B cell (primary cell): ENCODE measurements at regions not wholly inside any gene's neighbourhood (a gene's known extent, or its start where the extent isn't known, plus 50 kb on each side); places are given as distances from the start of the nearest gene placed in this dataset.

ENCODE experiments used
- ATAC-seq: fragments of 200-7000 bp; cut with Tn5 transposase; one replicate; pipeline ENCODE4 v1.10.0; 2021; ENCODE audit warnings: low read depth, mild to moderate bottlenecking, moderate number of reproducible peaks, moderate library complexity
- CTCF ChIA-PET: fragments of 350-600 bp; sonication (Branson Sonifier 250); formaldehyde crosslinking; loops from one replicate; lab custom pipeline; 2021; ENCODE audit warnings: antibody characterized with exemption, inconsistent platforms; lab: Charles Lee
- POLR2A ChIA-PET: fragments of 350-600 bp; sonication (Branson Sonifier 250); formaldehyde crosslinking; loops from one replicate; lab custom pipeline; 2021; ENCODE audit warnings: antibody characterized with exemption; lab: Charles Lee
- DNase-seq: peaks from one replicate; pipeline ENCODE4 v3.0.0; 2013
- H2AFZ ChIP-seq: 2 replicates; pipeline ENCODE4 v1.6.1; 2012; ENCODE audit warnings: mild to moderate bottlenecking, low read depth, low read length; ENCODE audit not compliant: insufficient read depth, poor library complexity, severe bottlenecking
- H3K27ac ChIP-seq, 2 donors: 1 replicate in 1 of 2; 2 replicates in 1 of 2; pipeline ENCODE4 v1.5.1; 2012 to 2013; ENCODE audit warnings: low read length in 2 of 2, mild to moderate bottlenecking in 2 of 2, moderate library complexity in 1 of 2
- H3K27me3 ChIP-seq, 4 experiments: fragments of 200-600 bp in 1 of 4; sonication (generic) in 1 of 4; replicated peaks in 1 of 4; 1 replicate in 2 of 4; 2 replicates in 2 of 4; pipeline versions ENCODE4 v1.6.1 to v1.7.0; 2013 to 2016; ENCODE audit warnings: low read length in 3 of 4, mild to moderate bottlenecking in 2 of 4, mixed read lengths in 1 of 4, moderate library complexity in 1 of 4; ENCODE audit not compliant: insufficient read depth in 4 of 4, control insufficient read depth in 3 of 4; ENCODE audit errors: control extremely low read depth in 1 of 4
- H3K36me3 ChIP-seq, 2 experiments: replicated peaks in 1 of 2; 1 replicate in 1 of 2; 2 replicates in 1 of 2; pipeline versions ENCODE4 v1.6.1 to v1.7.1; 2013; ENCODE audit warnings: low read length in 1 of 2; ENCODE audit not compliant: insufficient read depth in 2 of 2, control insufficient read depth in 1 of 2; ENCODE audit errors: control extremely low read depth in 1 of 2, extremely low read depth in 1 of 2
- H3K4me1 ChIP-seq, 2 donors: fragments of 200-600 bp in 1 of 2; sonication (generic) in 1 of 2; 1 replicate in 1 of 2; 2 replicates in 1 of 2; pipeline versions ENCODE4 v1.5.1 to v1.6.1; 2013 to 2017; ENCODE audit warnings: low read length in 2 of 2; ENCODE audit not compliant: control insufficient read depth in 2 of 2, insufficient read depth in 2 of 2
- H3K4me2 ChIP-seq: replicated peaks from 2 replicates; pipeline ENCODE3; 2012; ENCODE audit warnings: mild to moderate bottlenecking, low read depth, low read length; ENCODE audit not compliant: poor library complexity, severe bottlenecking
- H3K4me3 ChIP-seq, 5 experiments: fragments of 200-600 bp in 1 of 5; sonication (generic) in 1 of 5; 1 replicate in 3 of 5; 2 replicates in 2 of 5; pipeline versions ENCODE4 v1.5.1 to v1.7.0; 2011 to 2016; ENCODE audit warnings: low read length in 4 of 5, mild to moderate bottlenecking in 4 of 5, low read depth in 2 of 5, control low read depth in 1 of 5, moderate library complexity in 1 of 5; ENCODE audit not compliant: insufficient read depth in 1 of 5; ENCODE audit errors: control extremely low read depth in 1 of 5, extremely low read depth in 1 of 5
- H3K79me2 ChIP-seq: fragments of 200-600 bp; sonication (generic); one replicate; pipeline ENCODE4 v1.6.0; 2016; ENCODE audit warnings: low read length; ENCODE audit not compliant: control insufficient read depth, insufficient read depth
- H3K9ac ChIP-seq: fragments of 200-600 bp; sonication (generic); 2 replicates; pipeline ENCODE4 v1.6.1; 2017; ENCODE audit warnings: mild to moderate bottlenecking, low read length, moderate library complexity
- H3K9me3 ChIP-seq, 3 donors: one replicate each; pipeline versions ENCODE4 v1.6.1 to v1.7.1; 2013; ENCODE audit warnings: low read length in 2 of 3; ENCODE audit not compliant: control insufficient read depth in 2 of 3, insufficient read depth in 1 of 3; ENCODE audit errors: control extremely low read depth in 1 of 3
- H4K20me1 ChIP-seq: 2 replicates; pipeline ENCODE4 v1.6.0; 2012; ENCODE audit warnings: mild to moderate bottlenecking, low read length; ENCODE audit not compliant: insufficient read depth, control insufficient read depth, poor library complexity, severe bottlenecking
- H3K27ac Mint-ChIP-seq: one replicate; pipeline ENCODE4 v1.8.0; 2021; ENCODE audit warnings: mixed read lengths
- H3K27me3 Mint-ChIP-seq: one replicate; pipeline ENCODE4 v1.8.0; 2021; ENCODE audit warnings: mixed read lengths
- H3K4me1 Mint-ChIP-seq: one replicate; pipeline ENCODE4 v1.8.0; 2021; ENCODE audit warnings: mixed read lengths
- H3K4me3 Mint-ChIP-seq: one replicate; pipeline ENCODE4 v1.8.0; 2021; ENCODE audit warnings: mixed read lengths
- H3K9me3 Mint-ChIP-seq: one replicate; pipeline ENCODE4 v1.8.0; 2022; ENCODE audit warnings: mixed read lengths; ENCODE audit not compliant: insufficient read depth
- CTCF ChIP-seq: fragments of 200-600 bp; IDR thresholded peaks from one replicate; pipeline ENCODE4 v1.8.0; 2022; ENCODE audit warnings: antibody characterized with exemption, mild to moderate bottlenecking
- EZH2 ChIP-seq: IDR thresholded peaks from 2 replicates; pipeline ENCODE4 v1.6.1; 2012; ENCODE audit warnings: borderline replicate concordance, low read depth, mild to moderate bottlenecking, moderate library complexity, low read length; ENCODE audit not compliant: insufficient read depth, poor library complexity, severe bottlenecking
- WGBS: methylation state at CpG from one replicate; pipeline ENCODE4 v1.1.5; 2013; ENCODE audit warnings: missing lambda C conversion rate; ENCODE audit not compliant: insufficient coverage; 5-methylcytosine and 5-hydroxymethylcytosine counted together
- intact Hi-C: fragments of 100-400 bp; cut with micrococcal nuclease; formaldehyde crosslinking; loops from one replicate; pipeline ENCODE4 v1.10.0; 2022

- Histone ChIP-seq H3K9me3 (no peaks in the 10 kb centered on the region), H4K20me1 (no peaks in the 10 kb centered on the region), H3K4me1 (no peaks in the 10 kb centered on the region), H2AFZ (no peak overlapping the region), H3K36me3 (no peaks in the 10 kb centered on the region), H3K9ac (no peak overlapping the region), H3K27ac (no peak overlapping the region), H3K4me2 (no peak overlapping the region), H3K79me2 (no peaks in the 10 kb centered on the region), H3K27me3 (peaks cover 0 to 9% (median 0%) of the 10 kb centered on the region in 4 experiments), H3K4me3 (no peak overlapping the region)
- Mint-ChIP-seq H3K27me3 (no peaks in the 10 kb centered on the region), H3K4me1 (no peaks in the 10 kb centered on the region), H3K4me3 (no peak overlapping the region), H3K9me3 (no peaks in the 10 kb centered on the region), H3K27ac (no peak overlapping the region)
- POLR2A ChIA-PET, result no interaction called here
- WGBS, result 83% methylated on average over 4 of the region's 4 CpGs
- ATAC-seq, result no peak
- intact Hi-C loops, result no loop called here
- CTCF ChIA-PET, result no interaction called here
- no peak for DNase-seq
- TF ChIP-seq EZH2 (no peak), CTCF (no peak)
These were observed 177.4 kb upstream of the SYT13 start for GRCh38 chr11:45463541-45463940.

- intact Hi-C loops, result no loop called here
- H3K27me3 ChIP-seq, result peaks cover 0 to 4% (median 0%) of the 10 kb centered on the region in 4 experiments
- no peaks in the 10 kb centered on the region for H3K79me2 ChIP-seq
- H3K27ac Mint-ChIP-seq, result no peak overlapping the region
- no peaks in the 10 kb centered on the region for H3K9me3 Mint-ChIP-seq
- H3K9me3 ChIP-seq, result no peaks in the 10 kb centered on the region
- no peaks in the 10 kb centered on the region for H4K20me1 ChIP-seq
- H3K9ac ChIP-seq, result no peak overlapping the region
- no peak for TF ChIP-seq CTCF
- TF ChIP-seq EZH2, result no peak
- no peak overlapping the region for H2AFZ ChIP-seq
- no peak overlapping the region for H3K4me3 ChIP-seq
- H3K27me3 Mint-ChIP-seq, result peaks cover 10% of the 10 kb centered on the region
- no peaks in the 10 kb centered on the region for H3K36me3 ChIP-seq
- DNase-seq, result no peak
- ATAC-seq, result no peak
- H3K4me2 ChIP-seq, result no peak overlapping the region
- ChIA-PET CTCF (no interaction called here), POLR2A (no interaction called here)
- no peaks in the 10 kb centered on the region for H3K4me1 ChIP-seq
- WGBS, result 71% methylated on average over 1 of the region's 2 CpGs
- H3K27ac ChIP-seq, result no peak overlapping the region
- no peak overlapping the region for H3K4me3 Mint-ChIP-seq
- H3K4me1 Mint-ChIP-seq, result no peaks in the 10 kb centered on the region
These were observed 175.4 kb upstream of the SYT13 start for GRCh38 chr11:45461514-45461913.
